ENCODE measurements at regions not wholly inside any gene's neighbourhood (a gene's known extent, or its start where the extent isn't known, plus 50 kb on each side); places are given as distances from the start of the nearest gene placed in this dataset.

DNA sequence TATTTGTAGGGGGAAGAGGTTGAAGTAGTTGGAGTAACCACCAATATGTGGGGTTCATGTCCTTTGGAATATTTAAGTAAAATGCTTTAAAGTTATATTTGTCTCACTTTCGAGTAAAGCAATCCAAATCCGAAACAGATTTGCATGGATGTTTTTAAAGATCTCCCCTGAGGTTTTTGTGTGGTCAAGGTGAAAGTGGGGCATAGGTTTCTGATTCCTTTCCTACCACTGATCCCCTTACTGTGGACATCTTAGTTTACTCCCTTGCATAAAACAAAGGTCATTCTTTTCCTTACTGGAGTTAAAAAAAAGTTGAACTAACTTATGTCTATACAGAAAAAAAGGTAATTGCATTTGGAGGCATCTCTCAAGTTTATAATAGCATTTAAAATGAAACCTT lies 71.9 kb upstream of the PHOX2B start:
- TF ChIP-seq, protein P1, sequence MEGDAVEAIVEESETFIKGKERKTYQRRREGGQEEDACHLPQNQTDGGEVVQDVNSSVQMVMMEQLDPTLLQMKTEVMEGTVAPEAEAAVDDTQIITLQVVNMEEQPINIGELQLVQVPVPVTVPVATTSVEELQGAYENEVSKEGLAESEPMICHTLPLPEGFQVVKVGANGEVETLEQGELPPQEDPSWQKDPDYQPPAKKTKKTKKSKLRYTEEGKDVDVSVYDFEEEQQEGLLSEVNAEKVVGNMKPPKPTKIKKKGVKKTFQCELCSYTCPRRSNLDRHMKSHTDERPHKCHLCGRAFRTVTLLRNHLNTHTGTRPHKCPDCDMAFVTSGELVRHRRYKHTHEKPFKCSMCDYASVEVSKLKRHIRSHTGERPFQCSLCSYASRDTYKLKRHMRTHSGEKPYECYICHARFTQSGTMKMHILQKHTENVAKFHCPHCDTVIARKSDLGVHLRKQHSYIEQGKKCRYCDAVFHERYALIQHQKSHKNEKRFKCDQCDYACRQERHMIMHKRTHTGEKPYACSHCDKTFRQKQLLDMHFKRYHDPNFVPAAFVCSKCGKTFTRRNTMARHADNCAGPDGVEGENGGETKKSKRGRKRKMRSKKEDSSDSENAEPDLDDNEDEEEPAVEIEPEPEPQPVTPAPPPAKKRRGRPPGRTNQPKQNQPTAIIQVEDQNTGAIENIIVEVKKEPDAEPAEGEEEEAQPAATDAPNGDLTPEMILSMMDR (IDR thresholded peaks at IDR 0.05) = no peak
- TF ChIP-seq SIN3A (IDR thresholded peaks at IDR 0.05; ENCODE audit: borderline replicate concordance, insufficient read depth, low read depth, low read length) = no peak

Measured in Panc1 (cell line).